ENCODE measurements at regions not wholly inside any gene's neighbourhood (a gene's known extent, or its start where the extent isn't known, plus 50 kb on each side); places are given as distances from the start of the nearest gene placed in this dataset.
"Not testable (repeated sequence)": the region's sequence is repeated elsewhere in the genome, so short reads cannot be mapped to it uniquely, and the experiment has no call there.

DNA sequence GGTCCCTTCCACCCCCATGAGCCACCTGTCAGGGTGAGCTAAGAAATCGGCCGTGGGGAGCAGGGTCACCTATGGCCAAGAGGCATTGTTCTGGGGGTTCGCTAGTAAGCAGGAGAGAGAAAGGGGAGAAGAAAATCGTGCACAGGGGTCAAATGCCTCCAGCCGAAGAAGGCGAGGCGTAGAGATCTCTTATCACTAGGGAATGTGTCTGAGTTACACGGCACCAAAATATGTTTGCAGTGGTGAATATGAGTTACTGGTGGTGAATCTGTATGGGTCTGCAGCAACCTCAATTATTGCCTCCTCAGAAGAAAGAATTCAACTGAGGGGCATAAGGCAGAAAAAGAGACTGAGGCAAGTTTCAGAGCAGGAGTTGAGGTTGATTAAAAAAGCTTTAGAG is 54.2 kb upstream of the RABGAP1L start:
- DNase-seq (ENCODE audit: low read depth): no peak

GRCh38 chr1:174103766-174104165 is 55.6 kb upstream of the RABGAP1L start:
- DNase-seq (ENCODE audit: low read depth): no peak

DNA sequence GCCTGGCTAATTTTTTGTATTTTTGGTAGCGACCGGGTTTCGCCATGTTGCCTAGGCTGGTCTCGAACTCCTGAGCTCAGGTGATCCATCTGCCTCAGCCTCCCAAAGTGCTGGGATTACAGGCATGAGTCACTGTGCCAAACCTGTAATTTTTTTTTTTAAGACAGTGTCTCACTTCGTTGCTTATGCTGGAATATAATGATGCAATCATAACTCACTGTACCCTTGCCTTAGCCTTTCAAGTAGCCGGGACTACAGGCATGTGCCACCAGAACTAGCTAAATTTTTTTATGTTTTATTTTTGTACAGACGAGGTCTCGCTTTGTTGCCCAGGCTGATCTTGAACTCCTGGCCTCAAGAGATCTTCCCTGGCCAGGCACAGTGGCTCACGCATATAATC is 57.3 kb upstream of the RABGAP1L start:
- DNase-seq (ENCODE audit: low read depth): not testable (repeated sequence)

DNA sequence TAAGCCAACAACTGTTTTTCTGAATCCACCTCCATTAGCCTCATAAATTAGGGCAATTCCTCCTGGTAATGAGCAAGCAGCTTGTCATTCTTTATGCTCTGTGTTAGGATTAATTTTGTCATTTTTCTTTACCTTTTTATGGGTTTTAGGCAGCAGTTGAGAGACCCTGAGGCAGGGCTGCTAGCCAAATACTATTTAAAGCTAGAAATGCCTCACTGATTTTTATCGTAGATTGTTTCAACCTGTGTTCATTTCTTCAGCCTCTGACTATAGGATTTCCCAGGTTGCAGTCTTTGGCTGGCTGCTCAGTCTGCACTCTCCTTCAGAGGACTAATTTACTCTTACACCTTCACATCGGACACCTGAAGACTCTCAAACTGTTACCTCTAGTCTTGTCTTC is 61.9 kb upstream of the RABGAP1L start:
- no peak for DNase-seq (ENCODE audit: low read depth)

- DNase-seq (ENCODE audit: low read depth): not testable (repeated sequence)
Measured at GRCh38 chr1:174093789-174094188, 65.5 kb upstream of the RABGAP1L start.

GRCh38 chr1:174090471-174090870 is 68.3 kb upstream of the RC3H1 start:
- DNase-seq (ENCODE audit: low read depth): no peak

DNA sequence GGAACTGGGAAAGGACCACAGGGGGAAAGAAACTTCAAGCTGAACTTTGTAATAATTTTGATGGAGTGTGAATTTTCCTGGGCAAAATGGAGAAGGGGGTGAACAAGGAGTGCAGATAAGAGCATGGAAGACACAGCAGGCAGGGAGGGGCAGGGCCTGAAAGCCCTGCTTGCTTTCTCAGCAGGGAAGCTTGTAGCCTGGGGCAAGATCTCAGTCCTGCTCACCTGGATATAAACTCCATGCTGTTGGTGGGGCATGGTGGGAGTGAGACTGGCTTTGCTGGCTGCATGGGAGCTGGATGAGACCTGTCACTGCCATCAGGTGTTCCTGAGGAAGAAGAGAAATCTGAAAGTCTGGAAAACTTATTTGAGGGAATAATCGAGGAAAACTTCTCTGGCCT is 58.7 kb upstream of the RC3H1 start:
- no peak for DNase-seq (ENCODE audit: low read depth)

- DNase-seq (ENCODE audit: low read depth): no peak
Measured at GRCh38 chr1:174079796-174080195, 57.6 kb upstream of the RC3H1 start.

GRCh38 chr1:174078916-174079315 is 56.8 kb upstream of the RC3H1 start:
- DNase-seq (ENCODE audit: low read depth): not testable (repeated sequence)

DNA sequence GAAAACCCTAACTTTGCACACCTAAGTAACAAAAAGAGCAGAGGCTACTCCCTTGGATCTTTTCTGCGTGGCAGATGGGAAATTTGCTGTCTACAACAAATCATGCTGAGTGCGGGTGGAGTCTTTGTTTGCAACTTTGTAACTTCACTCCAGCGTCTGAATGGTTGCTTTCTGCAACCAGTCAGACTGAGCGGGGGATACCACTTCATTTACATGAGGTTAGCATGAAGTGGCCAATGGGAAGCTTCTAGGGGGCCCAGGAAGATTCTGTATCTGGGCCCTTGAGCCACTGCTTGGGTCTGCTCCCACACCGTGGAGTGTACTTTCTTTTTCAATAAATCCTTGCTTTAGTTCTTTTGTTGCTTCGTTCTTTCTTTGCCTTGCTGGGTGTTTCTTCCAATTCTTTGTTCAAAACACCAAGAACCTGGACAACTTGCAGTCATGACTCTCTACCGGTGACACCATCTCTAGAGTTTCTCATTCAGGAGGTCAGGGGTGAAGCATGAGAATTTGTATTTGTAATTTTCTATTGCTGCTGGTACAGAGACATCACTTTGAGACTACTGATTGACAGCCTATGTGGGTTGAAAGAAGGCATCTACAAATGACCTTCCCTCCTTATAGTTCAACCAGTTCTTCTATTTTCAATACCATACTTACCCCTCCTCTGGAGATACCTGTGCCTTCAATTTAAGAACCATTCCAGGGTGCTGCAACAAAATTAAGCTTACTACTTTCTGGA is 55.8 kb upstream of the RC3H1 start:
- DNase-seq (ENCODE audit: low read depth): no peak

DNA sequence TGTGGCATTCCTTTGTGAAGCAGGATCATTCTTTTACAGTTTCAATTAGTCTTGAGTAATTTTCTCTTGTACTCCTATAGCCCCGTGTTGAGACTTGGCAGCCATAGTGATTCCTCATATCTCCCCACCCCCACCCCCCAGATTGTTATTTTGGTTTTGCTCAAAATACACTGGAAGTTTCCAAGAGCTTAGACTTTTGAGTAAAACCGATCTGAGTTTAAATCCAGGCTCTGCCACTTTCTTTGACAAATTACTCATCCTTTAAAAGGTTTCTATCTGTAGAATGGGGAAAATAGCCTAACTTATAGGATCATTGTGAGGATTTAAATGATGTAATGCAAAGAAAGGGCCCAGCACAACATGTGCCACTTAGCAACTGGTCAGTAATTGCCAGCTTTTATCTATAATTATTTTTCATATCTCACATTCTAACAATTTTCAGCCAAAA is 53.1 kb upstream of the RC3H1 start:
- no peak for DNase-seq (ENCODE audit: low read depth)

GRCh38 chr1:174074757-174075156 is 52.6 kb upstream of the RC3H1 start:
- DNase-seq (ENCODE audit: low read depth): peak; percentile 42

DNA sequence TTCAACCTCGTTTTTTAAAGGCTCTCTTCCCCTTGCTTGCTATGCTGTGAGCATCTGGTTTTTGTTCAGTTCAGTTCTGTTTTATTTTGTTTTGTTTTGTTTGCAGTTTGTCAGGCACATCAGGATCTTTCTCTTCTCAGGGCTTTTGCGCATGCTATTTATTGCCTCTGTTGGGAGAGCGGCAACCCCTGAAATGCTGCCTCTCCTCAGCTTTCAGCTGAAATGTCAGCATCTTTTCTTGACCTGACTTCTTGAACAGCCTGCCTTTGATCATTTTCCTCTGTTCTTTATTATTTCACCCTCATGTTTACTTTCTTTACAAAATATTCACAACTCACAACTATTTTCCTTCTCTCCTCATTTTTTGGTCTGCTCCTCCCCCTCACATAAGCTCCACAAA is 50.4 kb upstream of the RC3H1 start:
- no peak for DNase-seq (ENCODE audit: low read depth)

Measured in iris pigment epithelial cell (primary cell).